Activated CD4-positive, alpha-beta memory T cell treated with anti-CD3 and anti-CD28 coated beads for 36 hours (primary cell): ENCODE measurements at regions not wholly inside any gene's neighbourhood (a gene's known extent, or its start where the extent isn't known, plus 50 kb on each side); places are given as distances from the start of the nearest gene placed in this dataset.
"Not testable (repeated sequence)": the region's sequence is repeated elsewhere in the genome, so short reads cannot be mapped to it uniquely, and the experiment has no call there.

Experiments
- CTCF ChIA-PET: fragments of 350-600 bp; sonication (Branson Sonifier 250); formaldehyde crosslinking; loops from one replicate; lab custom pipeline; 2021; ENCODE audit warnings: antibody characterized with exemption, inconsistent platforms; lab: Charles Lee
- POLR2A ChIA-PET: fragments of 350-600 bp; sonication (Branson Sonifier 250); formaldehyde crosslinking; loops from one replicate; lab custom pipeline; 2021; ENCODE audit warnings: antibody characterized with exemption; lab: Charles Lee
- DNase-seq: peaks from one replicate; pipeline ENCODE4 v3.0.0-alpha.2; 2020
- H3K27ac Mint-ChIP-seq: one replicate; pipeline ENCODE4 v1.8.0; 2021; ENCODE audit warnings: mixed read lengths
- H3K27me3 Mint-ChIP-seq: one replicate; pipeline ENCODE4 v1.8.0; 2021; ENCODE audit warnings: mixed read lengths
- H3K36me3 Mint-ChIP-seq: one replicate; pipeline ENCODE4 v1.8.0; 2021; ENCODE audit warnings: mixed read lengths
- H3K4me1 Mint-ChIP-seq: one replicate; pipeline ENCODE4 v1.8.0; 2021; ENCODE audit warnings: low read depth, mixed read lengths
- H3K4me3 Mint-ChIP-seq: one replicate; pipeline ENCODE4 v1.8.0; 2021; ENCODE audit warnings: mild to moderate bottlenecking, mixed read lengths
- H3K9me3 Mint-ChIP-seq: one replicate; pipeline ENCODE4 v1.8.0; 2021; ENCODE audit warnings: mixed read lengths
- intact Hi-C: fragments of 100-400 bp; cut with micrococcal nuclease; formaldehyde crosslinking; loops from one replicate; pipeline ENCODE4 v1.15.1; 2023

- H3K4me1 Mint-ChIP-seq, result peaks cover 12% of the 10 kb centered on the region
- H3K4me3 Mint-ChIP-seq, result no peak overlapping the region
- H3K27me3 Mint-ChIP-seq, result peaks cover 35% of the 10 kb centered on the region
- no peaks in the 10 kb centered on the region for H3K9me3 Mint-ChIP-seq
- DNase-seq, result peak; percentile 22
- ChIA-PET CTCF (interaction anchor here (1.2 to 1.5 kb wide), 2 partner anchors 40 to 71 kb away, joined by 3 read pairs; no protein-coding TSS in a partner anchor), POLR2A (no interaction called here)
- no peak overlapping the region for H3K27ac Mint-ChIP-seq
- H3K36me3 Mint-ChIP-seq, result peaks cover 1% of the 10 kb centered on the region
- intact Hi-C loops, result no loop called here
Observed at GRCh38 chr6:44004625-44005506, 122.4 kb downstream of the MRPL14 start.

DNA sequence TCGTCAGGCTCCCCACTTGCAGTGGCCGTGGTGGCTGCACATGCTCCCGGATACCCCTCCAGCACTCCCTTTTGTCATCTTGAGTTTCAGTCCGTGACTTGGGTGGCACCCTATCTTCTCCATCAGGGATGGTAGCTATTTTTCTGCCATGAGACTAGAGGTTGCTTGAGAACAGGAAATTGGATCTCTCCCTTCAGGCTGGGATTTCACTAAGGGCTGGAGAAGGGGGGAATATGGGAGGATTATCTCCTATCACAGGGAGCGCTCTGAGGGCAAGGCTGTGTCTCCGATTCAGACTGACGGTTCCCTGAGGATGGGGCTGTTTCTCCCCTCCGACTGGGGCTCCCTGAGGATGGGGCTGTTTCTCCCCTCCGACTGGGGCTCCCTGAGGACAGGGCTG lies 123.1 kb downstream of the MRPL14 start:
- intact Hi-C loops, result no loop called here
- peaks cover 38% of the 10 kb centered on the region for H3K27me3 Mint-ChIP-seq
- H3K4me3 Mint-ChIP-seq, result no peak overlapping the region

GRCh38 chr6:44003345-44004061 lies 123.7 kb downstream of the MRPL14 start:
- H3K36me3 Mint-ChIP-seq, result peaks cover 1% of the 10 kb centered on the region
- intact Hi-C loops, result loop anchor here (1.0 kb wide), 1 partner anchor 233 kb away; the partner anchor contains the start of gene VEGFA
- DNase-seq, result peak; percentile 31
- H3K4me3 Mint-ChIP-seq, result no peak overlapping the region
- peaks cover 38% of the 10 kb centered on the region for H3K27me3 Mint-ChIP-seq
- POLR2A ChIA-PET, result no interaction called here
- CTCF ChIA-PET, result interaction anchor here (0.6 to 1.5 kb wide), 4 partner anchors 13 to 72 kb away, joined by 3 to 4 read pairs (median 3); no protein-coding TSS in a partner anchor
- no peaks in the 10 kb centered on the region for H3K9me3 Mint-ChIP-seq
- H3K4me1 Mint-ChIP-seq, result peaks cover 12% of the 10 kb centered on the region
- no peak overlapping the region for H3K27ac Mint-ChIP-seq

More for the DNA sequence above, 123.1 kb downstream of the MRPL14 start:
- ChIA-PET CTCF (interaction anchor here (0.6 to 1.5 kb wide), 4 partner anchors 12 to 71 kb away, joined by 3 to 4 read pairs (median 3); no protein-coding TSS in a partner anchor), POLR2A (no interaction called here)
- Mint-ChIP-seq H3K36me3 (peaks cover 1% of the 10 kb centered on the region), H3K4me1 (peaks cover 12% of the 10 kb centered on the region), H3K27ac (no peak overlapping the region), H3K9me3 (no peaks in the 10 kb centered on the region)
- DNase-seq, result no peak

DNA sequence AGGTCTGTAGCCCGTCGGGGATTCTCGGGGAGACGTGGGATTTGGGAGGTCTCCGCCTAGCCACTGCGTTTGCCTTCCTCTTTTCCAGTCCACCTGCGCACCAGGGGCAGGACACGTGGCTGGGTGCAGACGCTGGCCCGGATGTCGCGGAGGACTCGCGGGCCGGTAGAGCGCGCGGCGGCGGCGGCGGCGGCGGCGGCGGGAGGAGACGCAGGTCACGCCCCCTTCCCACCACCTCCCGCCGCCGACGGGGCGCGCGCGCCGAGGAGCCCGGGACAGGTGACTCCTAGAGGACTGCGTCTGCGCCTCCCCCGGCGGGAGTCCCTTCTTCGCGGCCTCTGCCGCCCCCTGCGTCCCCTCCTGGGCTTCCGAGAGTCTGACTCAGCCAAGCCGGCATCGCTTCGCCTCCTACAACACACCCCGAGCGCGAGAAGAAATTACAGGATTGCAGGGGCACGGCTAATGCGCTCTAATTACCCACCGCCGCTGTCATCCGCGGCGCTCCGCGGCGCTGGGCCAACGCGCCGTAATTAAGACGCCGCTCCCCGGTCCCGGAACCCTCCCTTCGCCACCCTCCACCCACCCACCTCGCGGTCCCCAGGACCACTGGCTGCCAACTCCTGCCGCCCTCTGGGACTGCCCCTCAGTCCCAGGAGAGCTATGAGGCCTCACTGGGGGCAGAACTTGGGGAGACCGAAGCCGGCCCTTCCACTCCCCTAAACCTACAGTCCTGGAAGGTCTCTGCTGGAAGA lies 124.5 kb downstream of the MRPL14 start:
- Mint-ChIP-seq H3K27ac (no peak overlapping the region), H3K36me3 (peaks cover 1% of the 10 kb centered on the region), H3K4me1 (peaks cover 12% of the 10 kb centered on the region), H3K9me3 (no peaks in the 10 kb centered on the region), H3K27me3 (peaks cover 38% of the 10 kb centered on the region), H3K4me3 (peak overlapping the region; percentile 64)
- intact Hi-C loops, result loop anchor here (1.0 kb wide), 1 partner anchor 232 kb away; the partner anchor contains the start of gene VEGFA
- CTCF ChIA-PET, result interaction anchor here (0.8 kb wide), 1 partner anchor 229 kb away, joined by 8 read pairs; no protein-coding TSS in a partner anchor
- POLR2A ChIA-PET, result interaction anchor here (1.1 kb wide), 1 partner anchor 71 kb away, joined by 4 read pairs; no protein-coding TSS in a partner anchor
- peak; percentile 80 for DNase-seq

- H3K4me1 Mint-ChIP-seq, result peaks cover 12% of the 10 kb centered on the region
- intact Hi-C loops, result no loop called here
- H3K27me3 Mint-ChIP-seq, result peaks cover 36% of the 10 kb centered on the region
- H3K9me3 Mint-ChIP-seq, result no peaks in the 10 kb centered on the region
- H3K27ac Mint-ChIP-seq, result no peak overlapping the region
- peak overlapping the region; percentile 35 for H3K4me3 Mint-ChIP-seq
- DNase-seq, result no peak
- H3K36me3 Mint-ChIP-seq, result peaks cover 1% of the 10 kb centered on the region
- POLR2A ChIA-PET, result interaction anchor here (1.1 kb wide), 1 partner anchor 72 kb away, joined by 4 read pairs; no protein-coding TSS in a partner anchor
- CTCF ChIA-PET, result interaction anchor here (0.8 to 1.8 kb wide), 2 partner anchors 228 to 232 kb away, joined by 6 to 8 read pairs; partner anchors contain the start of gene VEGFA
Observed at GRCh38 chr6:44002067-44002592, 125.1 kb downstream of the MRPL14 start.

- Mint-ChIP-seq H3K9me3 (no peaks in the 10 kb centered on the region), H3K4me1 (peaks cover 12% of the 10 kb centered on the region), H3K4me3 (peak overlapping the region; percentile 77), H3K36me3 (peaks cover 1% of the 10 kb centered on the region), H3K27me3 (peaks cover 34% of the 10 kb centered on the region), H3K27ac (no peak overlapping the region)
- ChIA-PET POLR2A (no interaction called here), CTCF (interaction anchor here (1.8 kb wide), 1 partner anchor 231 kb away, joined by 6 read pairs; the partner anchor contains the start of gene VEGFA)
- DNase-seq, result peak; percentile 61
- intact Hi-C loops, result loop anchor here (1.0 kb wide), 1 partner anchor 73 kb away; no protein-coding TSS in a partner anchor
Observed at GRCh38 chr6:44001318-44002066, 125.8 kb downstream of the MRPL14 start.

- Mint-ChIP-seq H3K36me3 (peaks cover 1% of the 10 kb centered on the region), H3K27me3 (peaks cover 28% of the 10 kb centered on the region), H3K9me3 (no peaks in the 10 kb centered on the region), H3K4me1 (peaks cover 12% of the 10 kb centered on the region), H3K27ac (peak overlapping the region; percentile 46), H3K4me3 (peak overlapping the region; percentile 77)
- peak; percentile 76 for DNase-seq
- ChIA-PET CTCF (interaction anchor here (1.8 kb wide), 1 partner anchor 230 kb away, joined by 6 read pairs; the partner anchor contains the start of gene VEGFA), POLR2A (no interaction called here)
- intact Hi-C loops, result no loop called here
Observed at GRCh38 chr6:44000164-44000842, 126.9 kb downstream of the MRPL14 start.

DNA sequence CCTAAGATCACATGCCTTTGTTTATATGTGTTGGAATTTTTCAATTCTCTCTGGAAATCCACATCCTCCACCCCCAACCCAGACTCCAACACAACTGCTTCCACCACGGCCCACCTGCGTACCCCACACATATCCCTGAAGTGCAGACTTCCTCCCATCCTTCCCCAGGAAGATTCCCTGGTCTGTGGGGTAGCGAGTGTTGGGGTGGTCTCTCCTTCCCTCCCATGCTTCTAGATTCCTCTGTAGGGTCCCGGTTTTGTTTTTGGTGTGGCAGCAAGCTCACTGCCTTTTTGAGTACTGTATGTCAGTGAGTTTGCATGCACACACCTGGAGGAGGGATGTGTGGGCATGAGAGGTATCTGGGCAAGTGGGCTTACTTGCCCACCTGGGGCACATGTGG lies 127.6 kb downstream of the MRPL14 start:
- H3K27ac Mint-ChIP-seq, result no peak overlapping the region
- DNase-seq, result no peak

DNA sequence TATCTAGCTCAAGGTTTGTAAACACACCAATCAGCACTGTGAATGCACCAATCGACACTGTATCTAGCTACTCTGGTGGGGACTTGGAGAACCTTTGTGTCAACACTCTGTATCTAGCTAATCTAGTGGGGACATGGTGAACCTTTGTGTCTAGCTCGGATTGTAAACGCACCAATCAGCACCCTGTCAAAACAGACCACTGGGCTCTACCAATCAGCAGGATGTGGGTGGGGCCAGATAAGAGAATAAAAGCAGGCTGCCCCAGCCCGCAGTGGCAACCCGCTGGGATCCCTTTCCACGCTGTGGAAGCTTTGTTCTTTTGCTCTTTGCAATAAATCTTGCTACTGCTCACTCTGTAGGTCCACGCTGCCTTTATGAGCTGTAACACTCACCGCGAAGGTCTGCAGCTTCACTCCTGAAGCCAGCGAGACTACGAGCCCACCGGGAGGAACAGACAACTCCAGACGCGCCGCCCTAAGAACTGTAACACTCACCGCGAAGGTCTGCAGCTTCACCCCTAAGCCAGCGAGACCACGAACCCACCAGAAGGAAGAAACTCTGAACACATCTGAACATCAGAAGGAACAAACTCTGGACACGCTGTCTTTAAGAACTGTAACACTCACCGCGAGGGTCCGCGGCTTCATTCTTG lies 128.5 kb downstream of the MRPL14 start:
- DNase-seq, H3K4me3 Mint-ChIP-seq, intact Hi-C loops, H3K27ac Mint-ChIP-seq, H3K36me3 Mint-ChIP-seq, CTCF ChIA-PET, H3K9me3 Mint-ChIP-seq, POLR2A ChIA-PET: not testable (repeated sequence)
- Mint-ChIP-seq H3K27me3 (peaks cover 15% of the 10 kb centered on the region), H3K4me1 (peaks cover 12% of the 10 kb centered on the region)

More for the DNA sequence above, 127.6 kb downstream of the MRPL14 start:
- Mint-ChIP-seq H3K4me1 (peaks cover 12% of the 10 kb centered on the region), H3K36me3 (peaks cover 1% of the 10 kb centered on the region), H3K27me3 (peaks cover 24% of the 10 kb centered on the region), H3K9me3 (no peaks in the 10 kb centered on the region), H3K4me3 (no peak overlapping the region)
- ChIA-PET CTCF (no interaction called here), POLR2A (no interaction called here)
- intact Hi-C loops, result no loop called here
